ENCODE measurements at regions not wholly inside any gene's neighbourhood (a gene's known extent, or its start where the extent isn't known, plus 50 kb on each side); places are given as distances from the start of the nearest gene placed in this dataset.

GRCh38 chr2:210955591-210955990 lies 399.2 kb downstream of the CPS1 start:
- H3K36me3 ChIP-seq (ENCODE audit: control insufficient read depth in 4 of 4, insufficient read depth in 4 of 4, low read length in 3 of 4) = no peaks in the 10 kb centered on the region
- POLR2A ChIA-PET = no interaction called here
- no peaks in the 10 kb centered on the region for H3K27me3 ChIP-seq (replicated peaks in 2 of 5; ENCODE audit: control insufficient read depth in 4 of 5, insufficient read depth in 5 of 5, low read length in 4 of 5)
- CTCF ChIA-PET = no interaction called here
- no peak overlapping the region for H3K27ac ChIP-seq (ENCODE audit: insufficient read depth in 1 of 2, low read depth in 1 of 2, low read length in 2 of 2, poor library complexity in 1 of 2, severe bottlenecking in 2 of 2)
- no peak for DNase-seq
- WGBS (ENCODE audit: insufficient coverage) = 67% methylated on average over 1 of the region's 3 CpGs
- no peaks in the 10 kb centered on the region for H3K9me3 ChIP-seq (ENCODE audit: control extremely low read depth in 1 of 5, control insufficient read depth in 4 of 5, insufficient read depth in 2 of 5, low read depth in 1 of 5, low read length in 4 of 5)
- no peaks in the 10 kb centered on the region for H3K4me1 ChIP-seq (ENCODE audit: control extremely low read depth in 1 of 4, control insufficient read depth in 4 of 4, insufficient read depth in 4 of 4, low read length in 3 of 4)
- H3K4me3 ChIP-seq (ENCODE audit: control insufficient read depth in 1 of 7, extremely low read depth in 1 of 7, insufficient read depth in 4 of 7, low read depth in 2 of 7, low read length in 6 of 7) = no peak overlapping the region

- no peaks in the 10 kb centered on the region for H3K9me3 ChIP-seq (ENCODE audit: control extremely low read depth in 1 of 5, control insufficient read depth in 4 of 5, insufficient read depth in 2 of 5, low read depth in 1 of 5, low read length in 4 of 5)
- no peaks in the 10 kb centered on the region for H3K36me3 ChIP-seq (ENCODE audit: control insufficient read depth in 4 of 4, insufficient read depth in 4 of 4, low read length in 3 of 4)
- H3K27me3 ChIP-seq (replicated peaks in 2 of 5; ENCODE audit: control insufficient read depth in 4 of 5, insufficient read depth in 5 of 5, low read length in 4 of 5) = no peaks in the 10 kb centered on the region
- ChIA-PET CTCF (no interaction called here), POLR2A (no interaction called here)
- no peak for DNase-seq
- no peak overlapping the region for H3K27ac ChIP-seq (ENCODE audit: insufficient read depth in 1 of 2, low read depth in 1 of 2, low read length in 2 of 2, poor library complexity in 1 of 2, severe bottlenecking in 2 of 2)
- no peaks in the 10 kb centered on the region for H3K4me1 ChIP-seq (ENCODE audit: control extremely low read depth in 1 of 4, control insufficient read depth in 4 of 4, insufficient read depth in 4 of 4, low read length in 3 of 4)
- H3K4me3 ChIP-seq (ENCODE audit: control insufficient read depth in 1 of 7, extremely low read depth in 1 of 7, insufficient read depth in 4 of 7, low read depth in 2 of 7, low read length in 6 of 7) = no peak overlapping the region
These were observed 399.7 kb downstream of the CPS1 start for GRCh38 chr2:210956101-210956500.

GRCh38 chr2:210961249-210961648 lies 404.9 kb downstream of the CPS1 start:
- ChIA-PET CTCF (no interaction called here), POLR2A (no interaction called here)
- no peak for DNase-seq
- Histone ChIP-seq H3K27ac (ENCODE audit: insufficient read depth in 1 of 2, low read depth in 1 of 2, low read length in 2 of 2, poor library complexity in 1 of 2, severe bottlenecking in 2 of 2) (no peak overlapping the region), H3K36me3 (ENCODE audit: control insufficient read depth in 4 of 4, insufficient read depth in 4 of 4, low read length in 3 of 4) (no peaks in the 10 kb centered on the region), H3K9me3 (ENCODE audit: control extremely low read depth in 1 of 5, control insufficient read depth in 4 of 5, insufficient read depth in 2 of 5, low read depth in 1 of 5, low read length in 4 of 5) (no peaks in the 10 kb centered on the region), H3K4me3 (ENCODE audit: control insufficient read depth in 1 of 7, extremely low read depth in 1 of 7, insufficient read depth in 4 of 7, low read depth in 2 of 7, low read length in 6 of 7) (no peak overlapping the region), H3K4me1 (ENCODE audit: control extremely low read depth in 1 of 4, control insufficient read depth in 4 of 4, insufficient read depth in 4 of 4, low read length in 3 of 4) (no peaks in the 10 kb centered on the region), H3K27me3 (replicated peaks in 2 of 5; ENCODE audit: control insufficient read depth in 4 of 5, insufficient read depth in 5 of 5, low read length in 4 of 5) (no peaks in the 10 kb centered on the region)
- 64% methylated on average over 1 of the region's 2 CpGs for WGBS (ENCODE audit: insufficient coverage)

- no peaks in the 10 kb centered on the region for H3K36me3 ChIP-seq (ENCODE audit: control insufficient read depth in 4 of 4, insufficient read depth in 4 of 4, low read length in 3 of 4)
- no CpG with 5 or more reads among the region's 2 CpGs for WGBS (ENCODE audit: insufficient coverage)
- POLR2A ChIA-PET = no interaction called here
- CTCF ChIA-PET = no interaction called here
- no peak overlapping the region for H3K4me3 ChIP-seq (ENCODE audit: control insufficient read depth in 1 of 7, extremely low read depth in 1 of 7, insufficient read depth in 4 of 7, low read depth in 2 of 7, low read length in 6 of 7)
- H3K9me3 ChIP-seq (ENCODE audit: control extremely low read depth in 1 of 5, control insufficient read depth in 4 of 5, insufficient read depth in 2 of 5, low read depth in 1 of 5, low read length in 4 of 5) = no peaks in the 10 kb centered on the region
- H3K27ac ChIP-seq (ENCODE audit: insufficient read depth in 1 of 2, low read depth in 1 of 2, low read length in 2 of 2, poor library complexity in 1 of 2, severe bottlenecking in 2 of 2) = no peak overlapping the region
- H3K4me1 ChIP-seq (ENCODE audit: control extremely low read depth in 1 of 4, control insufficient read depth in 4 of 4, insufficient read depth in 4 of 4, low read length in 3 of 4) = no peaks in the 10 kb centered on the region
- no peaks in the 10 kb centered on the region for H3K27me3 ChIP-seq (replicated peaks in 2 of 5; ENCODE audit: control insufficient read depth in 4 of 5, insufficient read depth in 5 of 5, low read length in 4 of 5)
- no peak for DNase-seq
These were observed 407.0 kb downstream of the CPS1 start for GRCh38 chr2:210963386-210963785.

GRCh38 chr2:210964141-210964764 lies 407.9 kb downstream of the CPS1 start:
- H3K27ac ChIP-seq (ENCODE audit: insufficient read depth in 1 of 2, low read depth in 1 of 2, low read length in 2 of 2, poor library complexity in 1 of 2, severe bottlenecking in 2 of 2) = no peak overlapping the region
- no peaks in the 10 kb centered on the region for H3K27me3 ChIP-seq (replicated peaks in 2 of 5; ENCODE audit: control insufficient read depth in 4 of 5, insufficient read depth in 5 of 5, low read length in 4 of 5)
- CTCF ChIA-PET = no interaction called here
- DNase-seq = no peak
- no peaks in the 10 kb centered on the region for H3K36me3 ChIP-seq (ENCODE audit: control insufficient read depth in 4 of 4, insufficient read depth in 4 of 4, low read length in 3 of 4)
- H3K4me3 ChIP-seq (ENCODE audit: control insufficient read depth in 1 of 7, extremely low read depth in 1 of 7, insufficient read depth in 4 of 7, low read depth in 2 of 7, low read length in 6 of 7) = no peak overlapping the region
- H3K9me3 ChIP-seq (ENCODE audit: control extremely low read depth in 1 of 5, control insufficient read depth in 4 of 5, insufficient read depth in 2 of 5, low read depth in 1 of 5, low read length in 4 of 5) = no peaks in the 10 kb centered on the region
- POLR2A ChIA-PET = no interaction called here
- WGBS (ENCODE audit: insufficient coverage) = no CpG with 5 or more reads among the region's 2 CpGs
- no peaks in the 10 kb centered on the region for H3K4me1 ChIP-seq (ENCODE audit: control extremely low read depth in 1 of 4, control insufficient read depth in 4 of 4, insufficient read depth in 4 of 4, low read length in 3 of 4)

- no peak overlapping the region for H3K4me3 ChIP-seq (ENCODE audit: control insufficient read depth in 1 of 7, extremely low read depth in 1 of 7, insufficient read depth in 4 of 7, low read depth in 2 of 7, low read length in 6 of 7)
- CTCF ChIA-PET = no interaction called here
- H3K27me3 ChIP-seq (replicated peaks in 2 of 5; ENCODE audit: control insufficient read depth in 4 of 5, insufficient read depth in 5 of 5, low read length in 4 of 5) = no peaks in the 10 kb centered on the region
- DNase-seq = no peak
- POLR2A ChIA-PET = no interaction called here
- no peaks in the 10 kb centered on the region for H3K4me1 ChIP-seq (ENCODE audit: control extremely low read depth in 1 of 4, control insufficient read depth in 4 of 4, insufficient read depth in 4 of 4, low read length in 3 of 4)
- WGBS (ENCODE audit: insufficient coverage) = 100% methylated on average over 2 of the region's 3 CpGs
- H3K9me3 ChIP-seq (ENCODE audit: control extremely low read depth in 1 of 5, control insufficient read depth in 4 of 5, insufficient read depth in 2 of 5, low read depth in 1 of 5, low read length in 4 of 5) = no peaks in the 10 kb centered on the region
- no peaks in the 10 kb centered on the region for H3K36me3 ChIP-seq (ENCODE audit: control insufficient read depth in 4 of 4, insufficient read depth in 4 of 4, low read length in 3 of 4)
- H3K27ac ChIP-seq (ENCODE audit: insufficient read depth in 1 of 2, low read depth in 1 of 2, low read length in 2 of 2, poor library complexity in 1 of 2, severe bottlenecking in 2 of 2) = no peak overlapping the region
These were observed 409.1 kb downstream of the CPS1 start for GRCh38 chr2:210965472-210965871.

GRCh38 chr2:210966330-210966729 lies 409.9 kb downstream of the CPS1 start:
- no peaks in the 10 kb centered on the region for H3K9me3 ChIP-seq (ENCODE audit: control extremely low read depth in 1 of 5, control insufficient read depth in 4 of 5, insufficient read depth in 2 of 5, low read depth in 1 of 5, low read length in 4 of 5)
- DNase-seq = no peak
- ChIA-PET POLR2A (no interaction called here), CTCF (no interaction called here)
- H3K27ac ChIP-seq (ENCODE audit: insufficient read depth in 1 of 2, low read depth in 1 of 2, low read length in 2 of 2, poor library complexity in 1 of 2, severe bottlenecking in 2 of 2) = no peak overlapping the region
- H3K36me3 ChIP-seq (ENCODE audit: control insufficient read depth in 4 of 4, insufficient read depth in 4 of 4, low read length in 3 of 4) = no peaks in the 10 kb centered on the region
- WGBS (ENCODE audit: insufficient coverage) = no CpG with 5 or more reads among the region's 2 CpGs
- no peak overlapping the region for H3K4me3 ChIP-seq (ENCODE audit: control insufficient read depth in 1 of 7, extremely low read depth in 1 of 7, insufficient read depth in 4 of 7, low read depth in 2 of 7, low read length in 6 of 7)
- no peaks in the 10 kb centered on the region for H3K27me3 ChIP-seq (replicated peaks in 2 of 5; ENCODE audit: control insufficient read depth in 4 of 5, insufficient read depth in 5 of 5, low read length in 4 of 5)
- no peaks in the 10 kb centered on the region for H3K4me1 ChIP-seq (ENCODE audit: control extremely low read depth in 1 of 4, control insufficient read depth in 4 of 4, insufficient read depth in 4 of 4, low read length in 3 of 4)

Data from common myeloid progenitor, CD34-positive (primary cell).